ENCODE measurements at regions not wholly inside any gene's neighbourhood (a gene's known extent, or its start where the extent isn't known, plus 50 kb on each side); places are given as distances from the start of the nearest gene placed in this dataset.
"Not testable (repeated sequence)": the region's sequence is repeated elsewhere in the genome, so short reads cannot be mapped to it uniquely, and the experiment has no call there.

- H3K27me3 ChIP-seq (ENCODE audit: control insufficient read depth, insufficient read depth, low read length) = no peaks in the 10 kb centered on the region
- TF ChIP-seq CTCF (IDR thresholded peaks at IDR 0.05) = no peak
- H3K36me3 ChIP-seq (ENCODE audit: control insufficient read depth, insufficient read depth, low read length) = no peaks in the 10 kb centered on the region
Observed at GRCh38 chr15:69673291-69673881, 220.8 kb downstream of the RPLP1 start.

GRCh38 chr15:69675731-69676130, 223.1 kb downstream of the RPLP1 start:
- no peaks in the 10 kb centered on the region for H3K27me3 ChIP-seq (ENCODE audit: control insufficient read depth, insufficient read depth, low read length)
- H3K27ac ChIP-seq = no peak overlapping the region
- H3K9ac ChIP-seq = no peak overlapping the region
- H3K4me2 ChIP-seq (ENCODE audit: low read length) = no peak overlapping the region
- H3K4me1 ChIP-seq = no peaks in the 10 kb centered on the region
- H2AFZ ChIP-seq = no peak overlapping the region
- no peak for TF ChIP-seq CTCF (IDR thresholded peaks at IDR 0.05)
- H3K36me3 ChIP-seq (ENCODE audit: control insufficient read depth, insufficient read depth, low read length) = no peaks in the 10 kb centered on the region
- H3K79me2 ChIP-seq = no peaks in the 10 kb centered on the region
- H3K4me3 ChIP-seq (ENCODE audit: low read depth, low read length) = no peak overlapping the region
- no peaks in the 10 kb centered on the region for H3K9me3 ChIP-seq (ENCODE audit: control insufficient read depth, low read length)

More at GRCh38 chr15:69673291-69673881, 220.8 kb downstream of the RPLP1 start:
- Histone ChIP-seq H3K4me3 (ENCODE audit: low read depth, low read length) (no peak overlapping the region), H2AFZ (no peak overlapping the region), H3K4me2 (ENCODE audit: low read length) (no peak overlapping the region), H3K9ac (no peak overlapping the region), H3K9me3 (ENCODE audit: control insufficient read depth, low read length) (no peaks in the 10 kb centered on the region), H3K27ac (no peak overlapping the region), H3K4me1 (no peaks in the 10 kb centered on the region), H3K79me2 (no peaks in the 10 kb centered on the region)

GRCh38 chr15:69677403-69677802, 224.8 kb downstream of the RPLP1 start:
- no peak overlapping the region for H3K27ac ChIP-seq
- no peak overlapping the region for H3K4me2 ChIP-seq (ENCODE audit: low read length)
- no peaks in the 10 kb centered on the region for H3K27me3 ChIP-seq (ENCODE audit: control insufficient read depth, insufficient read depth, low read length)
- no peak overlapping the region for H3K4me3 ChIP-seq (ENCODE audit: low read depth, low read length)
- H2AFZ ChIP-seq = no peak overlapping the region
- H3K4me1 ChIP-seq = no peaks in the 10 kb centered on the region
- no peak overlapping the region for H3K9ac ChIP-seq
- no peaks in the 10 kb centered on the region for H3K79me2 ChIP-seq
- H3K9me3 ChIP-seq (ENCODE audit: control insufficient read depth, low read length) = no peaks in the 10 kb centered on the region
- TF ChIP-seq CTCF (IDR thresholded peaks at IDR 0.05) = no peak
- H3K36me3 ChIP-seq (ENCODE audit: control insufficient read depth, insufficient read depth, low read length) = no peaks in the 10 kb centered on the region

- no peak overlapping the region for H3K4me3 ChIP-seq (ENCODE audit: low read depth, low read length)
- H3K27me3 ChIP-seq (ENCODE audit: control insufficient read depth, insufficient read depth, low read length) = no peaks in the 10 kb centered on the region
- no peak overlapping the region for H2AFZ ChIP-seq
- H3K9ac ChIP-seq = no peak overlapping the region
- no peak for TF ChIP-seq CTCF (IDR thresholded peaks at IDR 0.05)
- H3K79me2 ChIP-seq = no peaks in the 10 kb centered on the region
- H3K9me3 ChIP-seq (ENCODE audit: control insufficient read depth, low read length) = no peaks in the 10 kb centered on the region
- no peak overlapping the region for H3K4me2 ChIP-seq (ENCODE audit: low read length)
- H3K27ac ChIP-seq = no peak overlapping the region
- H3K4me1 ChIP-seq = no peaks in the 10 kb centered on the region
- H3K36me3 ChIP-seq (ENCODE audit: control insufficient read depth, insufficient read depth, low read length) = no peaks in the 10 kb centered on the region
Observed at GRCh38 chr15:69679623-69680228, 227.1 kb downstream of the RPLP1 start.

- not testable (repeated sequence) for H3K4me3 ChIP-seq (ENCODE audit: low read depth, low read length); H3K4me1 ChIP-seq; H3K27ac ChIP-seq; H3K4me2 ChIP-seq (ENCODE audit: low read length); H3K9me3 ChIP-seq (ENCODE audit: control insufficient read depth, low read length); H3K36me3 ChIP-seq (ENCODE audit: control insufficient read depth, insufficient read depth, low read length); H3K79me2 ChIP-seq; H3K9ac ChIP-seq; H2AFZ ChIP-seq; H3K27me3 ChIP-seq (ENCODE audit: control insufficient read depth, insufficient read depth, low read length)
Observed at GRCh38 chr15:69684823-69685222, 232.2 kb downstream of the RPLP1 start.
